OCI-LY1 (cell line): ENCODE measurements at regions not wholly inside any gene's neighbourhood (a gene's known extent, or its start where the extent isn't known, plus 50 kb on each side); places are given as distances from the start of the nearest gene placed in this dataset.
"Not testable (repeated sequence)": the region's sequence is repeated elsewhere in the genome, so short reads cannot be mapped to it uniquely, and the experiment has no call there.

Experiments used
- H2AFZ ChIP-seq: fragments of 200-600 bp; sonication (generic), shearing (Covaris generic); 2 replicates; pipeline ENCODE4 v1.6.0; 2014; ENCODE audit warnings: antibody characterized with exemption, mild to moderate bottlenecking, low read length
- H3F3A ChIP-seq: fragments of 200-600 bp; sonication (generic), shearing (Covaris generic); 2 replicates; pipeline ENCODE4 v1.6.0; 2014; ENCODE audit warnings: mild to moderate bottlenecking, antibody characterized with exemption, low read length, moderate library complexity; ENCODE audit not compliant: insufficient read depth
- H3K27ac ChIP-seq: fragments of 200-600 bp; sonication (generic); 2 replicates; pipeline ENCODE4 v1.5.1; 2014; ENCODE audit warnings: low read length, mixed run types, mild to moderate bottlenecking, low read depth; ENCODE audit not compliant: poor library complexity, severe bottlenecking
- H3K27me3 ChIP-seq: fragments of 200-600 bp; sonication (generic); 2 replicates; pipeline ENCODE4 v1.6.0; 2014; ENCODE audit warnings: antibody characterized with exemption, mild to moderate bottlenecking, low read length, moderate library complexity; ENCODE audit not compliant: insufficient read depth
- H3K36me3 ChIP-seq: fragments of 200-600 bp; sonication (generic); 2 replicates; pipeline ENCODE4 v1.6.1; 2014; ENCODE audit warnings: mild to moderate bottlenecking, antibody characterized with exemption, low read length, moderate library complexity, mixed read lengths; ENCODE audit not compliant: insufficient read depth
- H3K4me1 ChIP-seq: fragments of 200-600 bp; sonication (generic); 2 replicates; pipeline ENCODE4 v1.5.1; 2014; ENCODE audit warnings: mild to moderate bottlenecking, low read length, moderate library complexity; ENCODE audit not compliant: insufficient read depth, severe bottlenecking
- H3K4me2 ChIP-seq: fragments of 200-600 bp; sonication (generic), shearing (Covaris generic); 2 replicates; pipeline ENCODE4 v1.6.1; 2014; ENCODE audit warnings: low read length
- H3K4me3 ChIP-seq: fragments of 200-600 bp; sonication (generic); 2 replicates; pipeline ENCODE4 v1.5.1; 2014; ENCODE audit warnings: low read length, low read depth, mild to moderate bottlenecking, mixed read lengths; ENCODE audit not compliant: poor library complexity, severe bottlenecking
- H3K79me2 ChIP-seq: fragments of 200-600 bp; shearing (Covaris generic); 2 replicates; pipeline ENCODE4 v1.6.1; 2016; ENCODE audit warnings: mixed run types, low read length, mixed read lengths; ENCODE audit not compliant: insufficient read depth
- H3K9ac ChIP-seq: fragments of 200-600 bp; sonication (generic), shearing (Covaris generic); 2 replicates; pipeline ENCODE4 v1.6.1; 2014; ENCODE audit warnings: mild to moderate bottlenecking, low read length, mixed read lengths
- H3K9me2 ChIP-seq: fragments of 200-600 bp; sonication (generic), shearing (Covaris generic); 2 replicates; pipeline ENCODE4 v1.6.1; 2014; ENCODE audit warnings: low read depth, mild to moderate bottlenecking, low read length, mixed read lengths
- H3K9me3 ChIP-seq: fragments of 200-600 bp; shearing (Covaris generic); 2 replicates; pipeline ENCODE4 v1.6.1; 2014; ENCODE audit warnings: low read length, mixed read lengths
- H4K20me1 ChIP-seq: fragments of 200-600 bp; sonication (generic), shearing (Covaris generic); 2 replicates; pipeline ENCODE4 v1.6.0; 2016; ENCODE audit warnings: mild to moderate bottlenecking, low read length; ENCODE audit not compliant: insufficient read depth
- CTCF ChIP-seq: fragments of 200-600 bp; sonication (generic), shearing (Covaris generic); IDR thresholded peaks from 2 replicates; pipeline ENCODE4 v1.5.1; 2017; ENCODE audit warnings: mild to moderate bottlenecking, antibody characterized with exemption, low read length, moderate library complexity, mixed read lengths
- EZH2 ChIP-seq: fragments of 200-600 bp; sonication (generic), shearing (Covaris generic); IDR thresholded peaks from 2 replicates; pipeline ENCODE4 v1.8.0; 2017; ENCODE audit warnings: borderline replicate concordance, mixed run types, mild to moderate bottlenecking, antibody characterized with exemption, low read length, moderate library complexity, mixed read lengths

GRCh38 chr22:25348391-25348790, 129.0 kb downstream of the CRYBB2 start:
- no peaks in the 10 kb centered on the region for H3K36me3 ChIP-seq
- no peak overlapping the region for H3K9ac ChIP-seq
- H3K9me3 ChIP-seq = no peaks in the 10 kb centered on the region
- no peaks in the 10 kb centered on the region for H3K27me3 ChIP-seq
- H3K79me2 ChIP-seq = no peaks in the 10 kb centered on the region
- H3K9me2 ChIP-seq = no peaks in the 10 kb centered on the region
- no peaks in the 10 kb centered on the region for H3K4me1 ChIP-seq
- no peak overlapping the region for H3K4me3 ChIP-seq
- H3K27ac ChIP-seq = no peak overlapping the region
- H3F3A ChIP-seq = no peaks in the 10 kb centered on the region
- no peak overlapping the region for H2AFZ ChIP-seq
- H4K20me1 ChIP-seq = no peaks in the 10 kb centered on the region
- TF ChIP-seq EZH2 (no peak), CTCF (no peak)
- H3K4me2 ChIP-seq = no peak overlapping the region

DNA sequence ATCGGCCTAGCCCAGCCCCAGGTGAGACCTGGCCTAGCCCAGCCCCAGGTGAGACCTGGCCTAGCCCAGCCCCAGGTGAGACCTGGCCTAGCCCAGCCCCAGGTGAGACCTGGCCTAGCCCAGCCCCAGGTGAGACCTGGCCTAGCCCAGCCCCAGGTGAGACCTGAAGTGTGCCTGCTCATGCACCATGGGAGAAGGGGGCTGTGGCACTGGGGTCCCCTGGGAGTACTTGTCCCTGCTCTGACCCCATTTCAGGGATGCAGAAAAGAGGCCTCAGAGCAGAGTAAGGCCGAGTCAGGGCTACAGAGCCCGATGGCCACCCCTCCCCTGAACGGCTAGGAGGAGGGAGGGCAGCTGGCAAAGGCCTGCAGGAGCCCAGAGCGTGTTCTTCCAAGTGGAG, 129.6 kb downstream of the CRYBB2 start:
- not testable (repeated sequence) for H3K27ac ChIP-seq, H2AFZ ChIP-seq, H3K9ac ChIP-seq, H3K27me3 ChIP-seq, H3K79me2 ChIP-seq, H4K20me1 ChIP-seq, H3K4me1 ChIP-seq, H3F3A ChIP-seq, H3K36me3 ChIP-seq, H3K9me2 ChIP-seq, H3K9me3 ChIP-seq, H3K4me2 ChIP-seq, H3K4me3 ChIP-seq

- no peaks in the 10 kb centered on the region for H3K27me3 ChIP-seq
- no peak overlapping the region for H3K4me3 ChIP-seq
- no peaks in the 10 kb centered on the region for H3K4me1 ChIP-seq
- no peaks in the 10 kb centered on the region for H4K20me1 ChIP-seq
- H3F3A ChIP-seq = no peaks in the 10 kb centered on the region
- no peaks in the 10 kb centered on the region for H3K79me2 ChIP-seq
- H3K36me3 ChIP-seq = no peaks in the 10 kb centered on the region
- H2AFZ ChIP-seq = no peak overlapping the region
- TF ChIP-seq EZH2 = no peak
- no peak for TF ChIP-seq CTCF
- no peak overlapping the region for H3K27ac ChIP-seq
- H3K9me3 ChIP-seq = no peaks in the 10 kb centered on the region
- H3K4me2 ChIP-seq = no peak overlapping the region
- H3K9me2 ChIP-seq = no peaks in the 10 kb centered on the region
- H3K9ac ChIP-seq = no peak overlapping the region
These were observed 131.1 kb downstream of the CRYBB2 start for GRCh38 chr22:25350551-25350971.

DNA sequence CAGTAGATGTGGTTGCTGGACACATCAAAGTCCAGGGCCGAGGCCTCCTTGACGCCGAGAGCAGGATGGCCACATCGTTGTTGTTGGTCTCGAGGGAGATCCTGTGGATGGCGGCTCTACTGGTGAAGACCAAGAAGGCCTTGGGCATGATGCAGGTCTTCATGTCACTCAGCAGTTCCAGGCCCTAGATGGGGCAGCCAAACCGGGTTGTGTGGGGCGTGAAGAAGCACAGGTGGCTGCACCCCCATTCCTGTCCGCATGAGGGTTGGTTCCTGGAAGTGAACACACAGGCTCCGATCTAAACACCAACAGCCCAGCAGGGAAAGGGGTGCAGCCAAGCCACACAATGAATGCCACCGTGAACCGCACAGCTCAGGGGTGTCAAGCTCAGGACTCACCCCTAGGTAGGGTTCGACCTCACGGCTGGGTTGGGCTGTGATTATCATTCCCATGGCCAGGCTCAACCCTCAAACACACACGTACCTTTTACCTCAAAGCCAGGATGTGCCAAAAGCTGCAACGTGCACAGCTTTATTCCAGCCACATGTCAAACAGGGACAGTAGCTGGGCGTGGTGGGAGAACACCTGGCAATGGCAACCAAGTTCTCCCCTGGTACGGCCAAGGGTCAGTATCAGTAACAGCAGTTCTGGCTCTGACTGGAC, 132.3 kb downstream of the CRYBB2 start:
- H3K4me2 ChIP-seq = no peak overlapping the region
- no peak overlapping the region for H3K9ac ChIP-seq
- H2AFZ ChIP-seq = no peak overlapping the region
- no peak for TF ChIP-seq CTCF
- no peak for TF ChIP-seq EZH2
- H3K27ac ChIP-seq = no peak overlapping the region
- H4K20me1 ChIP-seq = no peaks in the 10 kb centered on the region
- no peaks in the 10 kb centered on the region for H3K79me2 ChIP-seq
- H3K9me3 ChIP-seq = no peaks in the 10 kb centered on the region
- no peaks in the 10 kb centered on the region for H3F3A ChIP-seq
- no peak overlapping the region for H3K4me3 ChIP-seq
- H3K27me3 ChIP-seq = no peaks in the 10 kb centered on the region
- H3K9me2 ChIP-seq = no peaks in the 10 kb centered on the region
- H3K4me1 ChIP-seq = no peaks in the 10 kb centered on the region
- H3K36me3 ChIP-seq = no peaks in the 10 kb centered on the region
